ENCODE measurements at regions not wholly inside any gene's neighbourhood (a gene's known extent, or its start where the extent isn't known, plus 50 kb on each side); places are given as distances from the start of the nearest gene placed in this dataset.
A peak's percentile ranks its signal among the peaks of the same experiment; 100 is the strongest.

DNA sequence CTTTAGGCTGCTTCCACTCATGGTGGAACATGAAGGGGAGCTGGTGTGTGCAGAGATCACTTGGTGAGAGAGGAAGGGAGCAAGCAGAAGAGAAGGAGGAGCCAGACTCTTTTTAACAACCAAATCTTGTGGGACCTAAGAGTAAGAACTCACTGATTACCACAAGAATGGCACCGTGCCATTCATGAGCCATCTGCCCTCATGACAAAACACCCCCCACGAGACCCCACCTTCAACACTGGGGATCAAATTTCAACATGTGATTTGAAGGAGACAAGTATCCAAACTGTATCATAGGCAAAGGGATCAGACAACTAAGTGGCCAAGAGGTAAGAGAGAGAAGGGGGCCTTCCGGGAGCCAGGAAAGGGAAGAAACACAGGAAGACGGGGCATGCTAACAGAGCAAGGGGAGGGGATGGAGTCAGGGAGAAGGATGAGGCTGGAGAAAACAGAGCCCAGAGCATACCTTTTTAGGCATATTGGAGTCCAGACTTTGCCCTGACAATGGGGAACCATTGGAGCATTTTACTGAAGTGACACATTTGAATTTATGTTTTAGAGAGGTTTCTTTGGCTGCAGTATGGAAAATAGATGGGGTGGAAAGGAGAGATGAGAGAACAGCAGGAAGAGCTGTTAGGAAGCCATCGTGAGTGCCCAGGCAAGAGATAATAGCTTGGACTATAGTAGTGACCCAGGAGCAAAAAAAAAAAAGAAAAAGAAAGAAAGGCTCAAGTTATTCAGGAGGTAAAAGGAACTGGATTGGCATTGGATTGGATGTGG, 204.4 kb upstream of the NUDT4 start:
- no peaks in the 10 kb centered on the region for H3K9me3 ChIP-seq (ENCODE audit: insufficient read depth, low read depth, low read length)
- Mint-ChIP-seq H3K4me3 (ENCODE audit: unreplicated experiment) (no peak overlapping the region), H3K9me3 (ENCODE audit: unreplicated experiment) (no peaks in the 10 kb centered on the region), H3K27me3 (ENCODE audit: low read depth, unreplicated experiment) (no peaks in the 10 kb centered on the region), H3K4me1 (ENCODE audit: low read depth, unreplicated experiment) (peaks cover 20% of the 10 kb centered on the region), H3K36me3 (ENCODE audit: low read depth, unreplicated experiment) (no peaks in the 10 kb centered on the region), H3K27ac (ENCODE audit: unreplicated experiment) (no peak overlapping the region)
- H3K9ac ChIP-seq (ENCODE audit: low read length) = no peak overlapping the region
- no peaks in the 10 kb centered on the region for H4K20me1 ChIP-seq (ENCODE audit: insufficient read depth, low read length)
- peaks cover 18% of the 10 kb centered on the region for H3K4me1 ChIP-seq (ENCODE audit: insufficient read depth, low read length)
- H3K27me3 ChIP-seq (ENCODE audit: insufficient read depth, low read length) = no peaks in the 10 kb centered on the region
- no peak overlapping the region for H3K27ac ChIP-seq (ENCODE audit: low read depth, low read length)
- no peak overlapping the region for H3K4me3 ChIP-seq (ENCODE audit: insufficient read depth, low read depth, low read length)
- H3K36me3 ChIP-seq (ENCODE audit: insufficient read depth, low read length) = no peaks in the 10 kb centered on the region
- H2AFZ ChIP-seq (ENCODE audit: low read depth, low read length) = no peak overlapping the region
- TF ChIP-seq, protein P1, sequence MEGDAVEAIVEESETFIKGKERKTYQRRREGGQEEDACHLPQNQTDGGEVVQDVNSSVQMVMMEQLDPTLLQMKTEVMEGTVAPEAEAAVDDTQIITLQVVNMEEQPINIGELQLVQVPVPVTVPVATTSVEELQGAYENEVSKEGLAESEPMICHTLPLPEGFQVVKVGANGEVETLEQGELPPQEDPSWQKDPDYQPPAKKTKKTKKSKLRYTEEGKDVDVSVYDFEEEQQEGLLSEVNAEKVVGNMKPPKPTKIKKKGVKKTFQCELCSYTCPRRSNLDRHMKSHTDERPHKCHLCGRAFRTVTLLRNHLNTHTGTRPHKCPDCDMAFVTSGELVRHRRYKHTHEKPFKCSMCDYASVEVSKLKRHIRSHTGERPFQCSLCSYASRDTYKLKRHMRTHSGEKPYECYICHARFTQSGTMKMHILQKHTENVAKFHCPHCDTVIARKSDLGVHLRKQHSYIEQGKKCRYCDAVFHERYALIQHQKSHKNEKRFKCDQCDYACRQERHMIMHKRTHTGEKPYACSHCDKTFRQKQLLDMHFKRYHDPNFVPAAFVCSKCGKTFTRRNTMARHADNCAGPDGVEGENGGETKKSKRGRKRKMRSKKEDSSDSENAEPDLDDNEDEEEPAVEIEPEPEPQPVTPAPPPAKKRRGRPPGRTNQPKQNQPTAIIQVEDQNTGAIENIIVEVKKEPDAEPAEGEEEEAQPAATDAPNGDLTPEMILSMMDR (IDR thresholded peaks at IDR 0.05; ENCODE audit: insufficient read depth, low read depth, low read length) = no peak
- no peak for TF ChIP-seq EZH2 (IDR thresholded peaks at IDR 0.05; ENCODE audit: insufficient read depth, low read length)
- DNase-seq (ENCODE audit: low read depth) = peak; percentile 60
- peak overlapping the region; percentile 23 for H3K4me2 ChIP-seq (ENCODE audit: low read length)
- no peak for FAIRE-seq
- H3K79me2 ChIP-seq (ENCODE audit: insufficient read depth, low read length) = no peaks in the 10 kb centered on the region

GRCh38 chr12:93174048-93174447, 203.7 kb upstream of the NUDT4 start:
- H3K79me2 ChIP-seq (ENCODE audit: insufficient read depth, low read length) = no peaks in the 10 kb centered on the region
- TF ChIP-seq, protein P1 (IDR thresholded peaks at IDR 0.05; ENCODE audit: insufficient read depth, low read depth, low read length) = no peak
- TF ChIP-seq EZH2 (IDR thresholded peaks at IDR 0.05; ENCODE audit: insufficient read depth, low read length) = no peak
- no peak overlapping the region for H2AFZ ChIP-seq (ENCODE audit: low read depth, low read length)
- no peaks in the 10 kb centered on the region for H3K9me3 ChIP-seq (ENCODE audit: insufficient read depth, low read depth, low read length)
- Mint-ChIP-seq H3K4me3 (ENCODE audit: unreplicated experiment) (no peak overlapping the region), H3K9me3 (ENCODE audit: unreplicated experiment) (no peaks in the 10 kb centered on the region), H3K27me3 (ENCODE audit: low read depth, unreplicated experiment) (no peaks in the 10 kb centered on the region), H3K4me1 (ENCODE audit: low read depth, unreplicated experiment) (peaks cover 22% of the 10 kb centered on the region), H3K27ac (ENCODE audit: unreplicated experiment) (no peak overlapping the region), H3K36me3 (ENCODE audit: low read depth, unreplicated experiment) (no peaks in the 10 kb centered on the region)
- DNase-seq (ENCODE audit: low read depth) (peak; percentile 91), FAIRE-seq (no peak)
- H3K4me2 ChIP-seq (ENCODE audit: low read length) = peak overlapping the region; percentile 23
- no peaks in the 10 kb centered on the region for H4K20me1 ChIP-seq (ENCODE audit: insufficient read depth, low read length)
- H3K27ac ChIP-seq (ENCODE audit: low read depth, low read length) = no peak overlapping the region
- peaks cover 18% of the 10 kb centered on the region for H3K4me1 ChIP-seq (ENCODE audit: insufficient read depth, low read length)
- no peaks in the 10 kb centered on the region for H3K36me3 ChIP-seq (ENCODE audit: insufficient read depth, low read length)
- no peak overlapping the region for H3K4me3 ChIP-seq (ENCODE audit: insufficient read depth, low read depth, low read length)
- no peak overlapping the region for H3K9ac ChIP-seq (ENCODE audit: low read length)
- H3K27me3 ChIP-seq (ENCODE audit: insufficient read depth, low read length) = no peaks in the 10 kb centered on the region

DNA sequence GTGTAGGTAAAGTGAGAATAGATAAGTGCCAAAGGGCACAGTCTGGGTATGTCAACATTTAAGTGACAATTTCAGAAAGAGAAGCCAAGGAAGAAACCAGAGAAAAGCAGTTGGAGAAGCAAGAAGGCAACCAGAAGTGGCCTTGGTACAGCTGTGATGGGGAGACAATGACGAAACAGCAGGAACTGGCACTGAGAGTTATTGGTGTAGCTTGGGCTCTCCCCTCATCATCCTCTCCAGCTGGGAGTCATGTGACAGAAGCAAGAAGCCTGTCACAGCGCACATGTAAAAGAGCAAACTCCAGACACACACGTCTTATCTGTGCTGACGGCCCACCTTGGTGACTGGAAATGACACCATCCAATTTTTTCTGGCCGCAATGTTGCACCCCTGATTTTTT, 203.3 kb upstream of the NUDT4 start:
- Histone ChIP-seq H2AFZ (ENCODE audit: low read depth, low read length) (no peak overlapping the region), H3K27me3 (ENCODE audit: insufficient read depth, low read length) (no peaks in the 10 kb centered on the region), H3K79me2 (ENCODE audit: insufficient read depth, low read length) (no peaks in the 10 kb centered on the region), H3K4me2 (ENCODE audit: low read length) (peak overlapping the region; percentile 23), H3K9me3 (ENCODE audit: insufficient read depth, low read depth, low read length) (no peaks in the 10 kb centered on the region), H4K20me1 (ENCODE audit: insufficient read depth, low read length) (no peaks in the 10 kb centered on the region), H3K27ac (ENCODE audit: low read depth, low read length) (no peak overlapping the region), H3K4me3 (ENCODE audit: insufficient read depth, low read depth, low read length) (no peak overlapping the region), H3K36me3 (ENCODE audit: insufficient read depth, low read length) (no peaks in the 10 kb centered on the region), H3K9ac (ENCODE audit: low read length) (no peak overlapping the region), H3K4me1 (ENCODE audit: insufficient read depth, low read length) (peaks cover 18% of the 10 kb centered on the region)
- H3K9me3 Mint-ChIP-seq (ENCODE audit: unreplicated experiment) = no peaks in the 10 kb centered on the region
- H3K27ac Mint-ChIP-seq (ENCODE audit: unreplicated experiment) = no peak overlapping the region
- DNase-seq (ENCODE audit: low read depth) (no peak), FAIRE-seq (no peak)
- H3K4me3 Mint-ChIP-seq (ENCODE audit: unreplicated experiment) = no peak overlapping the region
- peaks cover 22% of the 10 kb centered on the region for H3K4me1 Mint-ChIP-seq (ENCODE audit: low read depth, unreplicated experiment)
- TF ChIP-seq, protein P1 (IDR thresholded peaks at IDR 0.05; ENCODE audit: insufficient read depth, low read depth, low read length) = no peak
- TF ChIP-seq EZH2 (IDR thresholded peaks at IDR 0.05; ENCODE audit: insufficient read depth, low read length) = no peak
- H3K27me3 Mint-ChIP-seq (ENCODE audit: low read depth, unreplicated experiment) = no peaks in the 10 kb centered on the region
- H3K36me3 Mint-ChIP-seq (ENCODE audit: low read depth, unreplicated experiment) = no peaks in the 10 kb centered on the region

Measured in astrocyte (in vitro differentiated cells and primary cell).